ENCODE measurements at regions not wholly inside any gene's neighbourhood (a gene's known extent, or its start where the extent isn't known, plus 50 kb on each side); places are given as distances from the start of the nearest gene placed in this dataset.
"Not testable (repeated sequence)": the region's sequence is repeated elsewhere in the genome, so short reads cannot be mapped to it uniquely, and the experiment has no call there.

GRCh38 chr4:127496875-127497274 is 135.9 kb upstream of the INTU start:
- not testable (repeated sequence) for TF ChIP-seq CTCF, POLR2A (IDR thresholded peaks at IDR 0.05)

All from Peyer's patch (tissue), 4 donors.